ENCODE measurements at regions not wholly inside any gene's neighbourhood (a gene's known extent, or its start where the extent isn't known, plus 50 kb on each side); places are given as distances from the start of the nearest gene placed in this dataset.

GRCh38 chr4:31080887-31081286 lies 360.7 kb downstream of the PCDH7 start:
- Histone ChIP-seq H2BK20ac (ENCODE audit: low read length) (no peak overlapping the region), H2BK5ac (ENCODE audit: low read depth, low read length) (no peak overlapping the region), H3K9me3 (ENCODE audit: insufficient read depth in 2 of 2, low read depth in 1 of 2, low read length in 1 of 2) (no peaks in the 10 kb centered on the region), H4K8ac (ENCODE audit: extremely low read depth, insufficient read depth, low read length) (no peak overlapping the region), H3K23me2 (ENCODE audit: low read depth, low read length) (no peaks in the 10 kb centered on the region), H3K23ac (ENCODE audit: insufficient read length) (no peak overlapping the region), H4K20me1 (replicated peaks in 1 of 2; ENCODE audit: control insufficient read depth in 1 of 2, insufficient read depth in 2 of 2, low read length in 2 of 2) (no peaks in the 10 kb centered on the region), H3K56ac (replicated peaks; ENCODE audit: insufficient read length, low read depth, low read length) (no peak overlapping the region), H2BK15ac (ENCODE audit: low read length) (no peak overlapping the region), H2AK5ac (ENCODE audit: low read depth, low read length) (no peak overlapping the region), H3K18ac (ENCODE audit: extremely low read depth, low read length) (no peak overlapping the region), H3K79me2 (ENCODE audit: control insufficient read depth in 1 of 2, insufficient read depth in 2 of 2, low read length in 2 of 2) (no peaks in the 10 kb centered on the region), H2AFZ (ENCODE audit: low read length) (no peak overlapping the region), H3K9ac (replicated peaks in 1 of 4; ENCODE audit: extremely low read depth in 1 of 4, low read depth in 3 of 4, low read length in 3 of 4) (no peak overlapping the region), H3K4me1 (replicated peaks in 1 of 4; ENCODE audit: control insufficient read depth in 3 of 4, insufficient read depth in 4 of 4, low read length in 3 of 4) (no peaks in the 10 kb centered on the region; a peak in 1 of 7 replicates), H4K5ac (ENCODE audit: insufficient read length, low read depth, low read length) (no peak overlapping the region), H3K27ac (ENCODE audit: low read depth, low read length) (no peak overlapping the region), H3K79me1 (ENCODE audit: low read depth, low read length) (no peaks in the 10 kb centered on the region), H3K4me2 (ENCODE audit: insufficient read depth in 1 of 2, low read depth in 2 of 2, low read length in 2 of 2) (no peak overlapping the region), H3K27me3 (replicated peaks in 1 of 4; ENCODE audit: control insufficient read depth in 3 of 4, extremely low read depth in 1 of 4, insufficient read depth in 3 of 4, low read length in 3 of 4) (no peaks in the 10 kb centered on the region), H3K4ac (replicated peaks; ENCODE audit: insufficient read length, low read depth, low read length) (no peak overlapping the region), H2BK120ac (replicated peaks; ENCODE audit: low read depth, low read length) (no peak overlapping the region), H3K36me3 (ENCODE audit: control insufficient read depth in 2 of 4, insufficient read depth in 4 of 4, low read length in 3 of 4) (no peaks in the 10 kb centered on the region), H3K4me3 (ENCODE audit: extremely low read depth in 1 of 4, insufficient read depth in 2 of 4, low read depth in 3 of 4, low read length in 4 of 4) (no peak overlapping the region), H4K91ac (replicated peaks; ENCODE audit: insufficient read length, low read length) (no peak overlapping the region), H3K14ac (ENCODE audit: insufficient read length) (no peak overlapping the region), H2BK12ac (ENCODE audit: low read depth, low read length) (no peak overlapping the region)
- FAIRE-seq, result no peak
- no peak for DNase-seq (ENCODE audit: low read depth in 1 of 2, low spot score in 2 of 2)
- ChIA-PET POLR2A (ENCODE audit: partially characterized antibody) (no interaction called here), CTCF (ENCODE audit: partially characterized antibody) (no interaction called here)
- WGBS, 2 experiments (ENCODE audit: extremely low coverage in 1 of 2, insufficient coverage in 1 of 2, insufficient read length in 1 of 2, insufficient replicate concordance in 2 of 2, low coverage in 1 of 2, low lambda C conversion rate in 2 of 2, missing lambda C conversion rate in 1 of 2), result 97% methylated on average over 3 of the region's 3 CpGs; no CpG with 5 or more reads in 1 of the 2 experiments
- TF ChIP-seq USF2 (IDR thresholded peaks at IDR 0.05; ENCODE audit: low read length) (no peak), HDAC2 (IDR thresholded peaks at IDR 0.05; ENCODE audit: borderline replicate concordance in 1 of 2, low read depth in 2 of 2, low read length in 2 of 2) (no peak), PHF8 (conservative IDR thresholded peaks at IDR 0.05; ENCODE audit: low read depth, low read length) (no peak), ZNF274 (IDR thresholded peaks at IDR 0.05; ENCODE audit: borderline replicate concordance, extremely low read depth, low read length) (no peak), POU5F1 (IDR thresholded peaks at IDR 0.05; ENCODE audit: low read depth, low read length) (no peak), TAF7 (optimal IDR thresholded peaks at IDR 0.05; ENCODE audit: borderline replicate concordance, low read depth, low read length) (no peak), CBX5 (IDR thresholded peaks at IDR 0.05; ENCODE audit: low read depth, low read length) (no peak), SP2 (IDR thresholded peaks at IDR 0.05; ENCODE audit: low read length) (no peak), JUND (IDR thresholded peaks at IDR 0.05; ENCODE audit: low read length) (no peak), GTF2F1 (IDR thresholded peaks at IDR 0.05; ENCODE audit: borderline replicate concordance, low read depth, low read length) (no peak), ATF3 (IDR thresholded peaks at IDR 0.05; ENCODE audit: insufficient read depth, low read depth, low read length) (no peak), CHD1 (IDR thresholded peaks at IDR 0.05; ENCODE audit: low read depth, low read length) (no peak), GABPA (IDR thresholded peaks at IDR 0.05; ENCODE audit: borderline replicate concordance, insufficient read depth, low read length) (no peak), EGR1 (IDR thresholded peaks at IDR 0.05; ENCODE audit: borderline replicate concordance, low read depth, low read length) (no peak)
